ENCODE measurements at regions not wholly inside any gene's neighbourhood (a gene's known extent, or its start where the extent isn't known, plus 50 kb on each side); places are given as distances from the start of the nearest gene placed in this dataset.
A peak's percentile ranks its signal among the peaks of the same experiment; 100 is the strongest.
"Not testable (repeated sequence)": the region's sequence is repeated elsewhere in the genome, so short reads cannot be mapped to it uniquely, and the experiment has no call there.

DNA sequence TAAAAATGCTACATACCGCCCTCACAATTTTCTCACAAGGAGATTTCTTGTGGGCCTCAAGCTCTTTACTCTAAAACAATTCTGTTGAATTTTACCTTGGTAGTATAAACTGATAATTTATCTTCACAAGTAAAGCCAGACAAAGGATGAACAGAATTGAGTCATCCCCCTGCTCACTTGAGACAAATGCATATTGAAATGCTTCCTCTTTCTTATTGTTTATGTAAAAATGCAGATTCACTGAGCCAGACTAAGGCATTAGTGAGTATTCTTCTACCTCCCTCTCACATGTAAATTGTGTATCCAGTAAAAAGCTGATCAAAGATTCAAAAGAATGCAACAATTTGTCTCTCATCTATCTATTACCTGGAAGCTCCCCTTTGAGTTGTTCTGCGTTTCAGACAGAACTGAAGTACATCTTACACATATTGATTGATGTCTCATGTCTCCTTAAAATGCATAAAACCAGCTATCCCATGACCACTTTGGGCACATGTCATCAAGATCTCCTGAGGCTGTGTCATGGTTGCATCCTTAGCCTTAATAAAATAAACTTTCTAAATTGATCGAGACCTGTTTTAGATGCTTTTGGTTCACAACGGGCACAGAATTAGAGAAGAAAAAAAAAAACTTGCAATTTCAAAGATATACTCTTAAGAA lies 743.1 kb upstream of the B3GALT2 start:
- DNase-seq: no peak

DNA sequence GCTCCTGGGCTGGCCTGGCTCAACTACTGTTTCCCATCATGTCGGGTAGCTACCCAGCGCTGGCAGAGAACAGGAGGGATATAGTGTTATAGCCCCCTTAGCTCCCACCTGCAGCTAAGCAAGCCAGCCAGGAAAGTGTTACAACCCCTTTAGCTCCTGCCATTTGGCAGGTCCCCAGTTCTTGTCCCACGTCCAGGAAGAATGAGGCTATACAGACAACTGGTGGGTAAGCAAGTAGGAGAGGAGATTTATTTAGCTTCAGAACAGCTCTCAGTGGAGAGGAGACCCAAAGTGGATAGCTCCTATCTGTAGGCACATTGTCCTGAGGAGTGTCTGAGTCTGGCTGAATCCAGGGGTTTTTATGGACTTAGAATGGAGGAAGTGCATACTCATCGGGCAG lies 741.1 kb upstream of the B3GALT2 start:
- DNase-seq: no peak

DNA sequence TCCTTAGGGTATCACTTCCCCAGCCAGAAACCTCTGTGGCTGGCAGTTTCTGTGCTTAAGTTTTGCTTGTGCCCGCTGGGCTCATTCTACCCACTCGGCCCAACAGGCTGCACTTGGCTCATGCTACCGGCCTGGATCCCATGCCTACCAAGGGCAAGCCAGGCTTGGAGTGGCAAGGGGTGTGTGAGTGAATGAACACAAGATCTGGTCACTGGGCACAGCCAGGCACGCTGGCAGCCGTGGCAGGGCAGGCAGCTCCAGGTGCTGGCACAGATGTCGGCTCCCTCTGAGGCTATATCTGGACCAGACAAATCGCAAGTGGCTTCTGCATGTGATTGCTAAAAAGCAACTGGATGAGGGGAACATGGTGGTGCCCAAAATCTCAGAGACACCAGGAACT lies 740.5 kb upstream of the B3GALT2 start:
- no peak for DNase-seq

DNA sequence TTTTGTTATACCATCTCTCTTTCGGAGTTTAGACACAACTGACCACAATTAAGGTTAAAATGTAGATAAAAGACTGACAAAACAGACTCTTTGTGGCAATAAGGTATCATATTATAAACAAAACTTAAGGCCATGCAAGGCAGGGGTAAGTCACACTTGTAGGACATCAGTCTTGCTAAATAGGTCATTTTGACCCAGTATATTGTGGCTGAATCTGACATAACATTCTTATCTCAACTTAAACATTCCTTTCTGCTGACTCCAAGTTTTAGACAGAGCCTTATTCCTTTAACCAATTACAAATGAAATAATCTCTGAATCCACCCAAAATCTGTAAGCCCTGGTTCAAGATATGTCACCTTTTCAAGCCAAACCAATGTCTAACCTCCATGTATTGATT lies 733.4 kb upstream of the B3GALT2 start:
- no peak for DNase-seq

DNA sequence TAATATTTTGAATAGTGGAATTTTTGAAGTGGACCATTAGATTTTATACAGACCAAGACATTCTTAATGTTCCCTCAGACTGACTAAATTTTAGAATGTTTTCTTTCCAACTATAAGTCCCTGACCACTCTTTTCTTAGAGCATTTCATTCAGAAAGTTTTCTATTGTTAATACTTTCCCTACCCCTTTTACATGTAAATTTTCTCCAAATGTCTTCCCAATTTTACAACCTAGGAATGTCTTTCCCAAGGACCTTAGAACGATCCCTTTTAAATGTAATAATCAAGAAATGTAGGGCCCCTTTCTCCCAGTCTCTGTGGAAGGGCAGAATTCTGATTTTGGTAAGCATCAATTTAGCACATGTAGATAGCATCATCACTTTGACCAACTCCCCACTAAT lies 730.0 kb upstream of the B3GALT2 start:
- no peak for DNase-seq

DNA sequence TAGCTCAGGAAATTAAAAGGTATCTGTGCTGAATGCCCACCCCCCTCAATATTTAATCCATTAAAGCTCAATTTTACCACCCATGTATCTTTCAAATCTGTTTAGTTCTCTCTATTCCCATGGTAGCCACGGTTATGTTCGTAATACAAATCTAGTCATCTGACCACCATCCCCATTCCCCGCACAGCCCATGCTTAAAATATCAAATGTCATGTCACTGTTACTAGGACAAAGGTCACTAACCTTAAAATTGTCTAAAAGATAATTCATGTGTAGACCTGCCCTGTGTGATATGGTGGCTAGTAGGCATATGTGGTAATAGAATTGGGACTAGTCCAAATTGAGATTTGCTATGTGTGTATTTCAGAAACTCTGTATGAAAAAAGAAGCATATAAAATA lies 728.5 kb upstream of the B3GALT2 start:
- no peak for DNase-seq

DNA sequence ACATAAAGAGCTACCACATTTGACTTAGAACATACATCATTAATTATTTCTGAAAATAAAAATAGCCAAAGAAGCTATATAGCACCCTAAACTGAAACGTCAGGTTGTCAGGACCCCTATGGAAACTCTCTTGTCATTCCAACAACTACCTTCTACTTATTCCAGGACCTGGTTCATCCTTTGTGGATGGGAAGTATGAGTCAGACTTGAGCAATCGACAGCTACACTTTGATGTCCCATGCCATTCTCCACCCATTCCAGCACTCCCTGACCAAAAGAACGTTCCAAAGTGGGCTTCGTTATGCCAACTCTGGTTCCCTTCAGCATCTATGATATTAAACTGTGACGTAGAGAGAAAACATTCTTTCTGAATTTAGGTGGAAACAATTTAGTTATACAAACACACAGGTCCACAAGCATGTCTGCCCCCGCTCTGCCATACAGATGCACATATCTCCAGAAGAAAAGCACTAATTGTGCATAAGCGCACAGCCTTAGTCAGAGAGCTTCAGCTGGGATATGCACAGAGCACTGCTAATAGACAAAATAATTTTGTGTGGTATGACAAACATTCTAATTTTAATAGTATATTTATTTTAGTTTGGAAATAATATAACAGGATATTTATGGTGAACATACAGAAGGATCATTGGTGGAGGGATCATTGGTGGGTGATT lies 723.1 kb upstream of the B3GALT2 start:
- DNase-seq: no peak

DNA sequence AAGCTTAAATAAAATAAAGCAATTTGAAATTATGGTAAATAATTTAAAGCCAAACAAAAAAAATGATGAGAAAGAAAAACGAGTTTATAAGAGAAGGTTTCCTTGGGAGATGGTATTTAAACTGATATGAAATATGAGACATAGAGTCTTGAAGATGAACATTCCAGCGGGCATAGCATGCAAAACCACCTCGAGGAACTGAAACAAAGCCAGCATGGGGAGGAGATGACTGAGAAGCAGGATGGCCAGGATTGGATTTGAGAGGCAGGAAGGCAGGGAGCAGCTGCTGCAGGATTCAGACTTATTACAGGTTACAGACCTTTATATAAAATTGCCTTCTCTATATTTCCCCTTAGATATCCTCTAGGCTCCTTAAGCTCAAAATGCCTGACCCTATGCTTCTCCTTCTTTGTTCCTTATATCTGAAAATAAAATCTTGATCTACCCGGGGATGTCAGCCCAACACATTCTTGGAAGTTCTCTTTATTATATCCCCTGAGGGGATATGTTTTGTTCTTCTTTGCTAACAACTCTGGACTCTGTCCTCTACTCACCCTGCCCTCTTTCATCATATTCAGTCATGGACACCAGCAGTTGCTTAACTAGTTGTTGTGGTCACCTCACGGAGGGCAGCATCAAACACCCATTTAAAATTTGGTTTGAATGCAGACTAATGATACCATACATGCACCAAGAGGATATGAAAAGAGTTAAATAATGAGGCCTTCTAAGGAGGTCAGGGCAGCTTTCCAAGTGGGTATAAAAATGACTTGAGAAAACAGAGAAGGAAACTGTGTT lies 719.1 kb upstream of the B3GALT2 start:
- no peak for DNase-seq

DNA sequence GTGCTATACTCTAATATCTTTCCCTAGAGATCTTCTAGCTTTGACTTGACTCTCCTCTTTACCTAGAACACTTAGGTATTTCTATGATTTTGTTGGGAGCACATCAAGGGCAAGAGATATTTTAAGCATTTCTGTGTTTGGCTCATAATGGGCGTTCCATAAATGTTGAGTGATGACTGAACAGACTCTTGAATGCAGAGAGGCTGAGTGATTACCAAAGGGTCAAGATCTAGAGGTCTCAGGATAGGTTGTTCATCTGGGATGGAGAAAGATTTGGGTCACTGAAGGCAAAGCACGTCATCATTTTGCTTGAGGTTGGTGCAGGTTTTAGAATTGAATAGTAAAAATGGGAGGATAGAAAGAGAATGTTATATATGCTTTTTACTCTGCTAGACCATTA lies 705.4 kb upstream of the B3GALT2 start:
- no peak for DNase-seq

DNA sequence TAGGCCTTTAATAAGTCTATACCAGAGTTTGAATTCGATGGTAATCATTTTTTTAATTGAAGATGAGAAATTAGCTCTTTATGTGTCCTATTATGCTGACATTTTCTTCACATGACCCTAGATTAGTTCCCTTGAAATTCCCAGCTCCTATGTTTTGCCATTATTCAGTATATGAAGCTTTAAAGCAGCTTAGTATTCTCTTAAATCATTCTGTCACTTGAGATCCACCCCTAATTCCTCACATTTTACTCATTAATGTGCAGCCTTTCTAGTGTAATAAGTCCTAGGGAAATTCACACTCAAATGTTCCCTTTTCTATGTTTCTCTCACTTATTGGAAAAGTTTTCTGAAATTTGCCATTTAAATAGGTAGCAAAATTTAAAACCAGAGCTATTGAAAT lies 704.5 kb upstream of the B3GALT2 start:
- DNase-seq: peak; percentile 10

DNA sequence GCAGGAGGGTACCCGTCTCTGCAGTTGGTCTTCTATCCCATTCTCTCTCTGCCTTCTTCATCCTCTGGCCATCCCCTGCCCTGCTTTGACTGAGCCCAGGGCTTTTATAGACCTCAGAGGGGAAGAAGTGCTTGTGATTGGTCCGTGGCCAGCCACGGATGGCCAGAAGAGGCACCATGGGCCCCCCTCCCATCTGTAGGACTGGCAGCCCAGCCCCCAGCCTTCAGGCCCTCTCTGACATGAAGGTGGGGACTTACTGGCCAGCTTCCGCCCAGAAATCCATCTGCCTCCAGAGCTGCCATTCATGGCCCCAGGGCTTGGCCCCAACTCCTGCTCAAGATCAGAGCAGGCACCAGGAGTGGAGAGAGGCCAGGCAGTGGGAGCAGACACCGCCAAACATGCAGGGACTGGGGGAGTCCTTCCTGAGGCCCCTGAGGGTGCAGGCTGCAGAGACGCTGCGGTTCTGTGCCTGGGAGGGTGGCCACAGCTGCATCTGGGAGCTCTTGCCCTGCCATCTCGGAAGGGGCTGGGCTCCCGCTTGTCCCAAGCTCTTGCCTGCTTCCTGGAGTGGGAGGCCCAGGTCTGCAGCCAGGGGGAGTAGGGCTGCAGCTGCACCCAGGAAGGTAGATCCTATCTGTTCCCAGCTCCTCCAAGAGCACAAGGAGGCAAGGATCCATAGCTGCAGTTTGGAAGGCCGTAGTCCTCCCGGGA lies 698.6 kb upstream of the B3GALT2 start:
- no peak for DNase-seq

DNA sequence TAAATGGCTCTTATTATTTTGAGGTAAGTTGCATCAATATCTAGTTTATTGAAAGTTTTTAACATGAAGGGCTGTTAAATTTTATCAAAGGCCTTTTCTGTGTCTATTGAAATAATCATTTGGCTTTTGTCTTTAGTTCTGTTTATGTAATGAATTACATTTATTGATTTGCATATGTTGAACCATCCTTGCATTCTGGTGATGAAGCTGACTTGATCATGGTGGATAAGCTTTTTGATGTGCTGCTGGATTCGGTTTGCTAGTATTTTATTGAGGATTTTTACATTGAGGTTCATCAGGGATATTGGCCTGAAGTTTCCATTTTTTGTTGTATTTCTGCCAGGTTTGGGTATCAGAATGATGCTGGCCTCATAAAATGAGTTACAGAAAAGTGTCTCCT lies 691.5 kb upstream of the B3GALT2 start:
- not testable (repeated sequence) for DNase-seq

DNA sequence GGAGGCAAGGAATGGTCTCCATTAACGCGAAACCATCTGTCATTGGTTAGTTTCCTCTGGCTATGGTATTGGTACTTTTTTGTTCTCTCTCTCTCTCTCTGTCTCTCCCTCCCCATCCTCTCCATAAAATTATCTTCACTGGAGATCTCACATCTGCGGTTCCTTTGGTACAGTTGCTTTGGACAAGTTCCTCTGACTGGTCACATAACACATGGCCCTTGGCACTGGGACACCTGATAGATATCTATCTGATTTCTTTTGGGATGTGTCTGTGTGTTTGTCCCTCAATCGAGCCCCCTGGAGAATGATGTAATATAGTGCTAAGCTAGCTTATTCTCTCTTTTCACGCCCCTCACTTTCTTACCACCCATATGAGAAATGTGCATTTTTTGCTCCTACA lies 682.0 kb upstream of the B3GALT2 start:
- DNase-seq: no peak

DNA sequence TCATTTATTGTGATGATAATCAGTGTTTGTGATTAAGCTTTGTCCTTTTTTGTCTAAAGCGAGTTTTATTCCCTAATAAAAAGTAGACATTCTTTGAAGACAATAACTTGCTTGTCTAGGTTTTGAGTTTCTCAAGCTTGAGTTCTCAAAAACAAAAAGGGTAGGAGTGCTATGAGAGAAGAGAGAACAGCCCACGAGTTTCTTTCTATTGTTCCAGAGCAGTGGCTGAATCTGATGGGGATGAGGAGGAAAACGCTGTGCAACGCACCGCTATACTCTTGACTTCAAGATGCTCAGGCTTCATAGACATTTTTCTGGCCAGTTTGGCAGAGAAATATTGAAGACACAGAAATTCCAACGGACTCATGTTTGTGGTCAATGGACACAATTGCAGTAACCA lies 669.8 kb upstream of the B3GALT2 start:
- peak; percentile 14 for DNase-seq

DNA sequence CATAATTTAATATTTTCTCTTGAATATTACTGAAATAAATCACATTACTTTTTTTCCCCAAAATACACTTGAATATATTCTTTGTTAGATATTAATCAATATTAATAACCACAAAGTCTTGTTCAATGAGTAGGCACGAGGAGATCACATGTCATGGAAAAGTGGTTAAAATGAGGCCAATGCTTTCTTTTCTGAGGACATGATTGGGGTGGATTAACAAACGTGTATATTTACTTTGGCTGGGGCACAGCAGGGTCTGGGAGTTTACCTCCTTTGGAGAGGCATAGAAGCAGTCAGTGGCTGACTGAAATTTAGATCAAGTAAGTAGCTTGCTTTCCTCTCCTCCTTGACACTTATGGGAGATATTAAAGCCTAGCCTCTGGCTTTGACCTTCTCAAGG lies 664.3 kb upstream of the B3GALT2 start:
- DNase-seq: no peak

DNA sequence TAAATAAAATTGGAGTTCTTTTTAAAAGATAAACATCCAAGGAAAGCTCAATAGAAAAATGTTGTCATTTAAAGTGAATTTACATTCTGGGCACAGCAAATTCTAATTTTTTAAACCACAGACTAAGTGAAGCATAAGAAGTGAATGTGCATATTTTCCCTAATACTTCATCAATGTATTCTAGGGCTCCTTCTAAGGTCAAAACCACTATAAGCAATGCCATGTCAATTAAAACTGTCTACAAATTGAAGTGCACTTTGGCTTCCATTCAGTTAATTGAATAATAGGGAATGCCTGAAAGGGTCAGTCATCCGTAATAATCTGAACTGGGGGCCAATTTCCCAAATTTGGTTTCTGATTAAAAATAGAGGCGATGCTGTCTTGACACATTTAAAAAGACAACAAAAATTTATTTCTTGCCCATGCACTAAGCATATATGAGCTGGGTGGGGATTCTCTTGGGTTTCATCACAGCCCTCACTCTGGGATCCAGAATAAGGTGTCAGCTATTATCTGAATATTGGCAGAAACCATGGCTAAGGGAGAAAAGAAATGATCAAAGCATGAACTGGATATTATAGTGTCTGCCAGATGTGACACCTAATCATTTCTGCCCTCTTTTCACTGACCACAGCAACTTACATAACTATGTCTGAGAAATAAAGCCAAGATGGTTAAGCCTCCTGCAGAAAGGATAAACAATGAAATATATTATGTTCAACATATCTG lies 660.6 kb upstream of the B3GALT2 start:
- DNase-seq: no peak

DNA sequence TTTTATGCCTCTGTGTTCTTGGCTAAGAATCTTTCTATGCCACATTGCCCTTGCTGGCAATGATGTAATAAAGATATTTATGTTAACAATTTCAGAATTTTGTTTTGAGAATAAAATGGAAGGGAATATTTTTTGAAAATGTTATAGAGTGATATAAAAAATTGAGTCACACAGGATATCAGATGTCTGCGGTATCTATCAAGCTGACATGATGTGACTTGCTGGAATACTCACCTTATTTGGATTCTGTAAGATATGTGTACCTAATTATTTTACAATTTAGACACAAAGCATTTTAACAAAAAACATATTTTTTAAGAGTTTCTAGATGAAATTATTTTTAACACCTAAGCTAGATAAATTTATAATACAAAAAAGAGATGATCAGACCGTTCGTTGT lies 660.0 kb upstream of the B3GALT2 start:
- DNase-seq: no peak

DNA sequence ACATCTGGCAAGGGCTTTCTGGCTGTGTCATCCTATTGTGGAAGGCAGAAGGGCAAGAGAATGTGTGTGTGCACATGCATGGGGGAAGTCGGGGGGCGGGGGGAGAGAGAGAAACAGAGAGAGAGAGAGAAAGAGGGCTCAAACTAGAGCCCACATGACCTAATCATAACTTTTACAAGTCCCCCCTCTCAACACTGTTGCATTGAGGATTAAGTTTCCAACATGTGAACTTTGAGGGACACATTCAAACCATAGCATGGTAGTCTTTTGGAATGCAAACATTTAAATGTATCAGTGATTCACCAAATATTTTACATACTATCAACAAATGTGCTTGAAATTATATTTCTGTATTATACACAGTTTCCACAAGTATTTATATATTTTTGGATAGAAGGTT lies 655.4 kb upstream of the B3GALT2 start:
- DNase-seq: no peak

DNA sequence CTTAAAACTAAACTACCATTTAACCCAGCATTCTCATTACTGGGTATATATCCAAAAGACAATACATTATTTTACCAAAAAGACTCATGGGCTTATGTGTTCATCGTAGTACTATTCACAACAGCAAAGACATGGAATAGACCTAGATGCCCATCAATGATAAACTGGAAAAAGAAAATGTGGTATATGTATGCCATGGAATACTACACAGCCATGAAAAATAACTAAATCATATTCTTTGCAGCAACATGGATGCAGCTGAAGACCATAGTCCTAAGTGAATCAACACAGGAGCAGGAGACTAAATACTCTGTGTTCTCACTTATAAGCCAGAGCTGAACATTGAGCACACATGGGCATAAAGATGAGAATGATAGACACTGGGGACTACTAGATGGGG lies 645.1 kb upstream of the B3GALT2 start:
- no peak for DNase-seq

DNA sequence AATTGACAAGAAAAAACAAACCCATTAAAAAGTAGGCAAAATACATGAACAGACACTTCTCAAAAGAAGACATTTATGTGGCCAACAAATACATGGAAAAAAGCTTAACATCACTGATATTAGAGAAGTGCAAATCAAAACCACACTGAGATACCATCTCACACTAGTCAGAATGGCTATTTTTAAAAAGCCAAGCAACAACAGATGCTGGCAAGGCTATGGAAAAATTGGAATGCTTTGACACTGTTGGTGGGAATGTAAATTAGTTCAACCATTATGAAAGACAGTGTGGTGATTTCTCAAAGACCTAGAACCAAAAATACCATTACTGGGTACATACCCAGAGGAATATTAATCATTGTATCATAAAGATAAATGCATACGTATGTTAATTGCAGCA lies 641.1 kb upstream of the B3GALT2 start:
- no peak for DNase-seq

DNA sequence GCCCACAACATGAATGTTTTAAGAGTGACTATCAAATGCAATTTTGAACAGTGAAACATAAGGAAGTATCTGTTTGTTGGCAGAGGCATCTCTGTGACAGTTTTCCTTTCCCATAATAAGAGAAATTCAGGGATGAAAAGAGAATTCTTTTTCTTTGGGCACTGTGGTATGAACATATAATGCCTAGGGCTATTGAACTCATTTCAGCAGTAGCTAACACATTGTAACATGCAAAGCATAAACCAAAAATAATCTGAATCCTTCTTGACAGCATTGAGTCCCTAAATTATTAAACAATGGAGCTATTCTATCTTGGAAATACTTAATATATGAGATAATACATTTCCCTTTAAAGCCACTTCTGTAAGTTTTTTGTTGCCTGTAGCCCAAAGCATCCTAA lies 633.0 kb upstream of the B3GALT2 start:
- DNase-seq: no peak

DNA sequence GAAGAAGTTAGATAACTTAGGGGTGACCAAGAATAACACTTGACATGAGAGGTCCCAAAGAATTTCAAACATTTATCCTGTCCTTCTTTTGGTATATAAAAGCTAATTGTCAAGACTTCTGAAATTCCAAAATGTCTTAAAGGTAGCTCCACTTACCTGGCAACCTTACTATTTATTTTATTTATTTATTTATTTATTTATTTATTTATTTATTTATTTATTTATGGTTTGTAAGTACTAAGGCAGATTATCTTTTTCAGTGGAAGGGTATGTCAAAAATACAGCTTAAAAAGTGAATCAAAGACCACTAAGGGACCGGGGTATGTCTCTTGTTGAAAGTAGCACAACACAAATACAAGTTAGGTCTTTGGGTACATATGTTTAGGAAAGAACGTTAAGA lies 620.8 kb upstream of the B3GALT2 start:
- no peak for DNase-seq
